ENCODE measurements at regions not wholly inside any gene's neighbourhood (a gene's known extent, or its start where the extent isn't known, plus 50 kb on each side); places are given as distances from the start of the nearest gene placed in this dataset.

GRCh38 chr4:116877069-116877468, 208.3 kb downstream of the TRAM1L1 start:
- intact Hi-C loops (cut with DNase I, micrococcal nuclease) = no loop called here
- Histone ChIP-seq H3K36me3 (ENCODE audit: insufficient read depth, low read length) (no peaks in the 10 kb centered on the region), H3K27me3 (ENCODE audit: control insufficient read depth in 1 of 2, insufficient read depth in 2 of 2, low read length in 2 of 2) (no peaks in the 10 kb centered on the region), H3K27ac (ENCODE audit: low read depth in 1 of 2, low read length in 2 of 2) (no peak overlapping the region), H3K4me3 (ENCODE audit: low read length) (no peak overlapping the region), H3K4me1 (ENCODE audit: insufficient read depth, low read length) (no peaks in the 10 kb centered on the region), H3K9me3 (ENCODE audit: control insufficient read depth in 1 of 2, insufficient read depth in 1 of 2, low read length in 2 of 2) (no peaks in the 10 kb centered on the region)
- TF ChIP-seq CTCF (IDR thresholded peaks at IDR 0.05) = no peak
- no peak for ATAC-seq (ENCODE audit: poor library complexity)
- no peak overlapping the region for H3K4me3 Mint-ChIP-seq
- no peaks in the 10 kb centered on the region for H3K27me3 Mint-ChIP-seq
- ChIA-PET CTCF (no interaction called here), POLR2A (no interaction called here)
- DNase-seq = no peak
- peaks cover 3% of the 10 kb centered on the region for H3K9me3 Mint-ChIP-seq
- H3K4me1 Mint-ChIP-seq (ENCODE audit: low read depth) = no peaks in the 10 kb centered on the region
- no peaks in the 10 kb centered on the region for H3K36me3 Mint-ChIP-seq (ENCODE audit: low read depth)
- no peak overlapping the region for H3K27ac Mint-ChIP-seq

GRCh38 chr4:116872941-116873340, 212.4 kb downstream of the TRAM1L1 start:
- Histone ChIP-seq H3K4me1 (ENCODE audit: insufficient read depth, low read length) (no peaks in the 10 kb centered on the region), H3K9me3 (ENCODE audit: control insufficient read depth in 1 of 2, insufficient read depth in 1 of 2, low read length in 2 of 2) (no peaks in the 10 kb centered on the region), H3K27ac (ENCODE audit: low read depth in 1 of 2, low read length in 2 of 2) (no peak overlapping the region), H3K27me3 (ENCODE audit: control insufficient read depth in 1 of 2, insufficient read depth in 2 of 2, low read length in 2 of 2) (no peaks in the 10 kb centered on the region), H3K4me3 (ENCODE audit: low read length) (no peak overlapping the region), H3K36me3 (ENCODE audit: insufficient read depth, low read length) (no peaks in the 10 kb centered on the region)
- ATAC-seq (ENCODE audit: poor library complexity) (no peak), DNase-seq (no peak)
- no peaks in the 10 kb centered on the region for H3K36me3 Mint-ChIP-seq (ENCODE audit: low read depth)
- no peak overlapping the region for H3K4me3 Mint-ChIP-seq
- intact Hi-C loops (cut with DNase I, micrococcal nuclease) = no loop called here
- H3K27me3 Mint-ChIP-seq = no peaks in the 10 kb centered on the region
- H3K4me1 Mint-ChIP-seq (ENCODE audit: low read depth) = no peaks in the 10 kb centered on the region
- ChIA-PET CTCF (no interaction called here), POLR2A (no interaction called here)
- no peaks in the 10 kb centered on the region for H3K9me3 Mint-ChIP-seq
- no peak for TF ChIP-seq CTCF (IDR thresholded peaks at IDR 0.05)
- H3K27ac Mint-ChIP-seq = no peak overlapping the region

GRCh38 chr4:116872308-116872707, 213.1 kb downstream of the TRAM1L1 start:
- ATAC-seq (ENCODE audit: poor library complexity) = no peak
- no peaks in the 10 kb centered on the region for H3K4me1 ChIP-seq (ENCODE audit: insufficient read depth, low read length)
- no peaks in the 10 kb centered on the region for H3K27me3 Mint-ChIP-seq
- no peak for TF ChIP-seq CTCF (IDR thresholded peaks at IDR 0.05)
- ChIA-PET CTCF (no interaction called here), POLR2A (no interaction called here)
- no peaks in the 10 kb centered on the region for H3K4me1 Mint-ChIP-seq (ENCODE audit: low read depth)
- H3K4me3 Mint-ChIP-seq = no peak overlapping the region
- no peaks in the 10 kb centered on the region for H3K36me3 Mint-ChIP-seq (ENCODE audit: low read depth)
- DNase-seq = no peak
- H3K36me3 ChIP-seq (ENCODE audit: insufficient read depth, low read length) = no peaks in the 10 kb centered on the region
- intact Hi-C loops (cut with DNase I, micrococcal nuclease) = no loop called here
- H3K4me3 ChIP-seq (ENCODE audit: low read length) = no peak overlapping the region
- no peaks in the 10 kb centered on the region for H3K9me3 Mint-ChIP-seq
- H3K27me3 ChIP-seq (ENCODE audit: control insufficient read depth in 1 of 2, insufficient read depth in 2 of 2, low read length in 2 of 2) = no peaks in the 10 kb centered on the region
- H3K27ac ChIP-seq (ENCODE audit: low read depth in 1 of 2, low read length in 2 of 2) = no peak overlapping the region
- no peak overlapping the region for H3K27ac Mint-ChIP-seq
- H3K9me3 ChIP-seq (ENCODE audit: control insufficient read depth in 1 of 2, insufficient read depth in 1 of 2, low read length in 2 of 2) = no peaks in the 10 kb centered on the region
